ENCODE measurements at regions not wholly inside any gene's neighbourhood (a gene's known extent, or its start where the extent isn't known, plus 50 kb on each side); places are given as distances from the start of the nearest gene placed in this dataset.
"Not testable (repeated sequence)": the region's sequence is repeated elsewhere in the genome, so short reads cannot be mapped to it uniquely, and the experiment has no call there.

- DNase-seq: no peak
Measured at GRCh38 chr5:166211640-166212039, 2079.8 kb upstream of the WWC1 start.

GRCh38 chr5:166236327-166236726 is 2055.1 kb upstream of the WWC1 start:
- DNase-seq: no peak

GRCh38 chr5:166240705-166241104 is 2050.7 kb upstream of the WWC1 start:
- no peak for DNase-seq

GRCh38 chr5:166245556-166245955 is 2045.9 kb upstream of the WWC1 start:
- DNase-seq: no peak

- no peak for DNase-seq
Measured at GRCh38 chr5:166251786-166252185, 2039.7 kb upstream of the WWC1 start.

- DNase-seq: no peak
Measured at GRCh38 chr5:166257661-166258060, 2033.8 kb upstream of the WWC1 start.

GRCh38 chr5:166262395-166262794 is 2029.0 kb upstream of the WWC1 start:
- DNase-seq: no peak

GRCh38 chr5:166267907-166268306 is 2023.5 kb upstream of the WWC1 start:
- DNase-seq: no peak

- DNase-seq: no peak
Measured at GRCh38 chr5:166270712-166271111, 2020.7 kb upstream of the WWC1 start.

- DNase-seq: no peak
Measured at GRCh38 chr5:166276006-166276405, 2015.4 kb upstream of the WWC1 start.

- DNase-seq: no peak
Measured at GRCh38 chr5:166279828-166280227, 2011.6 kb upstream of the WWC1 start.

- DNase-seq: peak in 1 of 58 donors; percentile 0
Measured at GRCh38 chr5:166281433-166281832, 2010.0 kb upstream of the WWC1 start.

GRCh38 chr5:166282939-166283338 is 2008.5 kb upstream of the WWC1 start:
- DNase-seq: no peak

GRCh38 chr5:166285361-166285760 is 2006.1 kb upstream of the WWC1 start:
- no peak for DNase-seq

GRCh38 chr5:166286832-166287231 is 2004.6 kb upstream of the WWC1 start:
- DNase-seq: no peak

- no peak for DNase-seq
Measured at GRCh38 chr5:166287866-166288265, 2003.6 kb upstream of the WWC1 start.

- DNase-seq: not testable (repeated sequence)
Measured at GRCh38 chr5:166291800-166292199, 1999.6 kb upstream of the WWC1 start.

- DNase-seq: no peak
Measured at GRCh38 chr5:166293892-166294291, 1997.6 kb upstream of the WWC1 start.

- no peak for DNase-seq
Measured at GRCh38 chr5:166302166-166302565, 1989.3 kb upstream of the WWC1 start.

- no peak for DNase-seq
Measured at GRCh38 chr5:166317425-166317824, 1974.0 kb upstream of the WWC1 start.

- DNase-seq: no peak
Measured at GRCh38 chr5:166320920-166321480, 1970.4 kb upstream of the WWC1 start.

GRCh38 chr5:166324372-166324771 is 1967.1 kb upstream of the WWC1 start:
- DNase-seq: no peak

- no peak for DNase-seq
Measured at GRCh38 chr5:166329149-166329800, 1962.2 kb upstream of the WWC1 start.

- no peak for DNase-seq
Measured at GRCh38 chr5:166330036-166330435, 1961.4 kb upstream of the WWC1 start.
